Stimulated activated CD4-positive, alpha-beta T cell treated with anti-CD3 and anti-CD28 coated beads, Interleukin-4, amount 100 ng/mL, for 48 hours (primary cell): ENCODE measurements at regions not wholly inside any gene's neighbourhood (a gene's known extent, or its start where the extent isn't known, plus 50 kb on each side); places are given as distances from the start of the nearest gene placed in this dataset.
"Not testable (repeated sequence)": the region's sequence is repeated elsewhere in the genome, so short reads cannot be mapped to it uniquely, and the experiment has no call there.

Experiments
- DNase-seq, 2 donors: peaks; one replicate each; pipeline ENCODE4 v3.0.0-alpha.2; 2020; ENCODE audit warnings: low read depth in 2 of 2

DNA sequence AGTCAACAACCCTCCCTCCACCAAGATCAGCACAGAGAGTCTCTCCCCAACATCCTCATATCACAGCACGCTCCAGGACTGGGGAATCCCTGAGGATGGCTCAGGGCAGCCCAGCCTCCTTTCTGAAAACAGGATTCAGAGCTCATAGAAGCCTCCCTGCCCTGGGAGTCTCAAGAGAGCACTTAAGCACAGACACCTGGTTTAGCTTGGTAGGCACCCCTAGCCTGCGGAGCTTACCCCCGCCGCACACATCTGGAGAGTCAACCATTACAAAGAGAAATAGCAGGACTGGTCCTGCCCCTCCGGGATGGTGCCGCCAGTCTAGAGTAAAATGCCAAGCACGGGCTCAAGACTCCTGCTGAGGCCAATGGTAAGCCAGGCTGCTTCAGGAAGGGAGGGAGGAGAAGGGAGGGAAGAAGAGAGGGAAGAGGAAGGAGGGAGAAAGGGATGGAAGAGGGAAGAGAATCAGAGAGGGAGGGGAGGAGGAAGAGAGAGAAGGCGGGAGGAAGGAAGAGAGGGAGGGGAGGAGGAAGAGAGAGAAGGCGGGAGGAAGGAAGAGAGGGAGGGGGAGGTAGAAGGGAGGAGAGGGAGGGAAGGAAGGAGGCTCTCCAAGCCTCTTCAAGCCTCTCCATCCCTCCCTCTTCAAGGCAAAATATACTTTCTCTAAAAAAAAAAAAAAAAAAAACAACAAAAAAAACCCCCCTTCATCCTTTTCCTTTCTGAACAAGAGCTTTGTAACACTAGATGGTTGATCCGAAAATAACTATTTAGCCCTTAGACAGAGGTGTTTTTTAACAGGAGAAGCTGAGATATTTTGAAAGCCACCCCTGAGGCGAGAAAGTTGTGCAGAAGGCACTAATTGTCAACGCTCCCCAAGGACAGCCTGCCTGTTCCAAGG, 278.6 kb upstream of the TLE3 start:
- DNase-seq: no peak

DNA sequence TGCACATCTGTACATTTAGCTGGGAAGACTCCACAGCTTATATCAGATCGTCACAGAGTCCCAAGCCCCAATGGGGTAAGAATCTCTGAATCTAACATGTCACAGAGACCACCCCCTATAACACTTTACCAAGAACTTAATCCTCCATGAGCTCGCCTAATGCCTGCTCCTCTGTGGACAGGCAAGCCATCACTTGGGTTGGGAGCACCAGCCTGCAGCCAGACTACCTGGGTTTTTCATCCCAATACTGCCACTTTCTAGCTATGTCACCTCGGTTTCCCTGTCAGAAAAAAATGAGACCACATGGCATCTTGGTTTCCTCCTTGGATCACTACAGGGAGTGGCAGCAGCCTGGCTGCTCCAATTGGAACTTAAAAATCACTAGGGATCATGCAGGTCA, 277.9 kb upstream of the TLE3 start:
- DNase-seq: no peak

DNA sequence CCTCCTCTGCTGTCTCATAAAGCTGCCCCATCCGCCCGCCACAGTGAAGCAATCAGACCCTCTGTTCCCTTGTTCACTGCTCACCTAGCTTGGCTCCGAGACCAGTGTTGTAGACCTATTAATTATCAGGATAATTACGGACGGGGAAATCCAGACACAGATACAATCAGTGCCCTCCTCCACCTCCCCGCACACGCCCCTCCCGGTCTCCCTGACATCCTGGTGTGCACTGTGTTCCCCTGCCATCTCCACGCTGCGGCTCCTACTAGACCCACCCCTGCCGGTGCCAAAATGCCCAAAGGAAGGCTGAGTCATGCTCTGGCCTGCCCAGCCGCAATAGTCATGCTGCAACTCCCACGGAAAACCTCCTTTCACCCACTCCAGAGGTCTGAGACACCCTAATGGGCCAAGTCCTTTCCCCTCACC, 277.3 kb upstream of the TLE3 start:
- DNase-seq: no peak

DNA sequence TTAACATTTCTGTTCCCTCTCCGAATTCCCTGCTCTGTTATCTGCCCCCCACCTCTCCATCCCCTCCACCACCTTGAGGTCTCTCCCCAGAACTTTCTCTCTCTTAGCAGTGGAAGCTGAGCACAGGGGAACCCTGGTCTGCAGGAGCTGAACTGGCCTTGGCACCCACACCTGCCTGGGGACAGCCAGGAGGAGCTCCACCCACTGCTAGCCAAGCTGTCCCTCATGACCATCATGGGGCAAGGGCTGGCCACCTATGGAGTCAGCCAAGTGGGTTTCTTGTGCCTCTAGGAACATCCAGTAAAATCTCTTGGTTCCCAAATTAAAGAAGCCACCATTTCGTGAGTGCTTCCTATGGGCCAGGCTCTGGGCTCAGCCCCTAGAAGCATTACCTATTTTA, 276.4 kb upstream of the TLE3 start:
- no peak for DNase-seq

DNA sequence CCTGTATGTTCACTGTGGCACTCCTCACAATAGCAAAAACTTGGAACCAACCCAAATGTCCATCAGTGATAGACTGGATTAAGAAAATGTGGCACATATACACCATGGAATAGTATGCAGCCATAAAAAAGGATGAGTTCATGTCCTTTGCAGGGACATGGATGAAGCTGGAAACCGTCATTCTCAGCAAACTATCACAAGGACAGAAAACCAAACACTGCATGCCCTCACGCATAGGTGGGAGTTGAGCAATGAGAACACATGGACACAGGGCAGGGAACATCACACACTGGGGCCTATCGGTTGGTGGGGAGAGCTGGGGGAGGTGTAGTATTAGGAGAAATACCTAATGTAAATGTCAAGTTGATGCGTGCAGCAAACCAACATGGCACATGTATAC, 275.7 kb upstream of the TLE3 start:
- not testable (repeated sequence) for DNase-seq

DNA sequence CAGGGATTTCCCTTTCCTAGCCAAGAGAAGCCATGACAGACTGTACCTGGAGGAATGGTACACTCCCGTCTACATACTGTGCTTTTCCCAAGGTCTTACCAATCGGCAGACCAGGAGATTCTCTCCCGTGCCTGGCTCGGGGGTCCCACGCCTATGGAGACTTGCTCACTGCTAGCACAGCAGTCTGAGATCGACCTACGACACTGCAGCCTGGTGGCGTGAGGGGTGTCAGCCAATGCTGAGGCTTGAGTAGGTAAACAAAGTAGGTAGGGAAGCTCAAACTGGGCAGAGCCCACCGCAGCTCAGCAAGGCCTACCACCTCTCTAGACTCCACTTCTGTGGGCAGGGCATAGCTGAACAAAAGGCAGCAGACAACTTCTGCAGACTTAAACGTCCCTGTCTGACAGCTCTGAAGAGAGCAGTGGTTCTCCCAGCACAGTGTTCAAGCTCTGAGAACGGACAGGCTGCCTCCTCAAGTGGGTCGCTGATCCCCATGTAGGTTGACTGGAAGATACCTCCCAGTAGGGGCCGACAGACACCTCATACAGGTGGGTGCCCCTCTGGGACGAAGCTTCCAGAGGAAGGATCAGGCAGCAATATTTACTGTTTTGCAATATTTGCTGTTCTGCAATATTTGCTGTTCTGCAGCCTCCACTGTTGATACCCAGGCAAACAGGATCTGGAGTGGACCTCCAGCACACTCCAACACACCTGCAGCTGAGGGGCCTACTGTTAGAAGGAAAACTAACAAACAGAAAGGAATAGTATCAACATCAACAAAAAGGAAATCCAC, 270.4 kb upstream of the TLE3 start:
- DNase-seq: not testable (repeated sequence)

DNA sequence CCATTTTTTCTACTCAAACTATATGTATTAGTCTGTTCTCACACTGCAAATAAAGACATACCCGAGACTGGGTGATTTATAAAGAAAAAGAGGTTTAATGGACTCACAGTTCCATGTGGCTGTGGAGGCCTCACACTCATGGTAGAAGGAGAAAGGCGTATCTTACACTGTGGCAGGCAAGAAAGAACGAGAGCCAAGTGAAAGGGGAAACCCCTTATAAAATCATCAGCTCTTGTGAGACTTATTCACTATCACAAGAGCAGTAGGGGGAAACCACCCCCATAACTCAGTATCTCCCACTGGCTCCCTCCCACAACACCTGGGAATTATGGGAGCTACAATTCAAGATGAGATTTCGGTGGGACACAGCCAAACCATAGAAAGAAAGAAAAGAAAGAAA, 266.3 kb upstream of the TLE3 start:
- not testable (repeated sequence) for DNase-seq

DNA sequence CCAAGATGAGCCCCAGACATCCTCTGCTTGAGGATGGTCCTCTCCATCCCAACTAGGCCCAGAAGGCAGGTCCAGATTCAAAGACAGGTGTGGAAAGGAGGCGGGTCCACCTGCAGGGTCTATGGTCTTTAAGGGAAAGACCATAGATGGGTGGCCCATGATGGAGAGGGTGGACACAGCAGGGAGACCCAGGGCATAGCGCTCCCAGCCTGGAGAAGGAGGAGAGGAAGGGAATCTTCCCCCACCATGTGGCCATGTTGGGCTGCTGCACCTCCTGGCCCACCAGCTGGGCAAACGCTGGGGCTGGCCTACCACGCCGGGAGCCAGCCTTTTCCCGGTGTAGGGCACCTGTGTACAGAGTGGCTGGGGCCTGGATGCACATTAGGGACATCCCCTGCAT, 265.2 kb upstream of the TLE3 start:
- no peak for DNase-seq

DNA sequence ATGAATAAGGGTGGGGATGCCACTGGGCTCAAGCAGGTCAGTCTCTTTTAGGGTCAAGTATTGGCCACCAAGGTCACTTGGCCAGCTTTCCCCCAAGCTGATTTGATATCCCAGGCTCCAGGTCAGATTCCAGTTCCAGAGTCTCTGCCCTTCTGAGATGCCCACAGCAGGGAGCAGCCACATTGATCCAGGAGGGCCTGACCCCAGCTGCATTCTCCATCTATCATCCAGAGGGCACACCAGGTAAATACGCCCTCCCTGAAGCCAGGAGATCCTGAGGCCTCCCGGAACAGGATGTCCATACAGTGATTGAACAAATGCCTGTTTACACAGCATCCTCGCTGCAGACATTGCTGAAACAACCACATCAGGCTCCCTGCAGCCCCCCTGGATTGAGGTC, 264.6 kb upstream of the TLE3 start:
- DNase-seq: no peak

DNA sequence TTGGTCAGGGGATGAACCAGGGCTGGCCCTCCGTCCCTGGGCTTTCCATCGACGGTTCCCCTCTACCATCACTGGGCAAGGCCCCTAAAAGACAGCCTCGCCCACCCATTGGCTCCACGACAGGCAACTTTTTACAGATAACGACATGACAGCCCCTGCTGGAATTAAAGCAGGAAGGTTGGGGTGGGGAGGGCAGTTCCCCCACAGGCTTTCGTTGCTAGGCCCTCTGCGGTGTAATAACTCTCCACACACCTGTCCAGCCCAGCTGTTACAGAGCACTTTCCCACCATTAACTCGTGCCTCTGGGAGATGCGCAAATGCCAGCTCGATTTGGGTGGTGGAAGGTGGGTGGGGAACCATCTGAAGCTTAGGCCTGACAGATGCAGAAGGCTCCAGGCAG, 264.2 kb upstream of the TLE3 start:
- no peak for DNase-seq

DNA sequence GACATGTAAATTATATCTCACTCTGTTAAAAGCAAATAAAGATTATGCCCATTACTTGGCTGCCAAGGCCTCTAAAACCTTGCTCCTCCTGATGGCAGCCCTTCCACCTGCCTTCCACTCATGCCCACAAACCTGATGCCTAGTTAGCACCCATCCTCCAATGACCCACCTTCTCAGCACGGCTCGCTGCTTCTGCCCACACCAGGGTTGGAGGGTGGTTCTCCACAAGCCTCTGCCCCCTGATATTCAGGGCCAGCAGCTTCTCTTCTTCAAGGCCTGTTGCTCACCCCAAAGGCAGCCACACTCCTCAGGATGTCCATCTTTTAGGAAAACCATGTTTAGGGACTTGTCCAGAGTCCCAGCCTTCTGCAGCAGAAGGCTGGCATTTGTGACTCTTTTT, 263.4 kb upstream of the TLE3 start:
- DNase-seq: no peak

DNA sequence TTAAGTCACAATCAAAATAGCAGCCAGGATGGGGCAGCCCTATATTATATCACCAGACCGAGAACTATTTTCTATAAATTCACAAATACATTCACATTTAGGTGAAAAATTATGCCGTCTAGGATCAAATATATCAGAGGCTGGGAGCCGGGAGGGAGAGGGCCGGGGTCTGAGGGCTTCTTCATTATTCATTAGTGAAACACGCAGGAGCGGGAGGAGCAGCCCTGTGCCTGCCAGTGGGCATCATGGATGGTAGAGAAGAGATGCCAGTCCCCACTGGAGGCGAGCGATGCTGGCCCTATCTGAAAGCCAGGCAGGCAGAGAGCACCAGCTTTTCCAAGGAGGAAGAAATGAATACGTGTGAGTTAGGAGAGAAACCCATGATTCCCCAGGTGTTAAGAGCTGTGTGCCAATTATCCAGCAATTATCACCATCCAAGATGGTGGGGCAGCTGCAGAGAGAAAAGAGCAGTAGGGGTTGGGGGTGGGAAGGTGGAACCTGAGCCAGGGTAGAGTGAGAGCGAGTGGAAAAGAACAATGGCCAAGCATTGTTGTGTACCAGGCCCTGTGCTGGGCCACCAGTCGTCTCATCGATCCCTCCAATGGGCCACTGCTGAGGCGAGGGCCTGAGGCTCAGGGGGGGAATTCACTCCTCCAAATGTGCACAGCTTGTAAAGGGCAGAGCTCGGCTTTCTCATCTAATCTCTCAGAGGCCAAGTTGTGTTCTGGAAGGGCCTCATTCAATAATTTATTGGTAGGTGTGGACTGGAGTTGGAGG, 261.3 kb upstream of the TLE3 start:
- no peak for DNase-seq

DNA sequence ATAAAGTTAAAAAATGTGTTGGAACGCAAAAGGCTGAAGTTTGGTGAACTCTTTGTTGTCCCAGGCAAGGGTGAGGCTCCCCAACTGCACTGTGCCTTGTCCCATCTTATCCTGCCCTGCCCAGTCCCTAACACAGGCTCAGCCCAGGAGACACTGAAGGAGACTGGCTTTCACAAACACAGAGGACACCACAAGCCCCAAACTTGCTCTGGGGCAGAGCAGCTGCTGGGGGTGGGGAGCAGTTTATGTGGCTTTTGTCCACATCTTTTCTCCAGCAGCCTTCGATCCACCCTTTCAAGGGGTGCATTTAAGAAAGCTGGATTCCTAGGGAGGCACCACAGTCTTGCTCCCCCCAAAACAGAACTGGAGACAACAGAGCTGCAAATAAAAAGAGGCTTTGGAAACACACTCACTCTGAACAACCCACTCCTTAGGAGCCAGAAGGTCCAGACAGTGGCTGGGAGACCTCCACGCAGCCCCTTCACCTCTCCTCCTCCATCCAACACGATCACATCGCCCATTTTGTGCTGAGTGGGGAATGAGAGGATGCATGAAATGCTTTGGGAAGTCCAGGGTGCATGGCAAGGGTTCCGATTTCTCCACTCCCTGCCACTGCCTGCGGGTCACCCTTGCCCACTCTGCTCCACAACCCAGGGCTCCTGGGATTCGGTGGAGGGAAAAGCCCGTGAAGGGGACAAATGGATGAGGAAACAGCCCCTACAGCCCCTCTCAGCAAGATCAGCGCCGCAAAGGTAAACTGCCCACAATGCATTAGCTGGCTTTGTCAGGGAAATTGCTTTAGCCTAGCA, 260.5 kb upstream of the TLE3 start:
- no peak for DNase-seq

DNA sequence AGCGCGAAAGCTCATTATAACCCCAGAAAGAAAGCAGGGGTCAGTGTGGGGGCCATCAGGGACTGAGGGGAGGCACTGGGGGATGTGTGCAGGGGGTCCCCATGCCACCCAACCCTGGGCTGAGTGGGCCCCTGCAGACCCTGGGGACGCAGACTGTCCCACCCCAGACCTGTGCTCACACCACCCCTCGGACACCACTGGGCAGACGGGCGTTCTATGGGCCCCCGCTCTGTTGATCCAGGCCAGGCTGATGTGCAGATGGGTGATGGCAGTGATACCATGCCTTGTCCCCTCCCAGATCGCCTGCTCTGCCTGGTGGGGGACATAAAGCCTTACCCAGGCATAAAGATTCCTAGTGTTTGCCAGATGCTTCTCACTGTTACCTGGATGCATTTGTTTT, 259.7 kb upstream of the TLE3 start:
- DNase-seq: no peak

DNA sequence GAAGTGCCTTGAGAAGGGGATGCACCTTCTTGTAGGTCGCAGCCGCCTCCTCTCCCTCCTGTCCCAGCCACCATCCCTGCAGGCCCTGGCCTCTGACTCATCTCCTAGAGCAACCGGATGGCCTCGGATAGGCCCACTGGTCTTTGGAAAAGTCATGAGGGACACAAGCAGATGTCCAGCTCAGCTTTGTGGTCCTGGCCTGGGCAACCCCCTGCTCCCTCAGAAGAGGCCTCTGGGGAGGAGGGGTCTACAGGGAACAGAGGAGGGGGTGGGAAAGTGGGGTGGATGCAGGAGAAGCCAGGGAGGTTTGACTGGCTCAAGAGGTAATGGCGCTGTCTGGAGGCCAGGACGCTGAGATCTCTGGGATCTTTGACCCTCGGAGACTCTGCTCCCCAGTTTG, 259.2 kb upstream of the TLE3 start:
- no peak for DNase-seq

DNA sequence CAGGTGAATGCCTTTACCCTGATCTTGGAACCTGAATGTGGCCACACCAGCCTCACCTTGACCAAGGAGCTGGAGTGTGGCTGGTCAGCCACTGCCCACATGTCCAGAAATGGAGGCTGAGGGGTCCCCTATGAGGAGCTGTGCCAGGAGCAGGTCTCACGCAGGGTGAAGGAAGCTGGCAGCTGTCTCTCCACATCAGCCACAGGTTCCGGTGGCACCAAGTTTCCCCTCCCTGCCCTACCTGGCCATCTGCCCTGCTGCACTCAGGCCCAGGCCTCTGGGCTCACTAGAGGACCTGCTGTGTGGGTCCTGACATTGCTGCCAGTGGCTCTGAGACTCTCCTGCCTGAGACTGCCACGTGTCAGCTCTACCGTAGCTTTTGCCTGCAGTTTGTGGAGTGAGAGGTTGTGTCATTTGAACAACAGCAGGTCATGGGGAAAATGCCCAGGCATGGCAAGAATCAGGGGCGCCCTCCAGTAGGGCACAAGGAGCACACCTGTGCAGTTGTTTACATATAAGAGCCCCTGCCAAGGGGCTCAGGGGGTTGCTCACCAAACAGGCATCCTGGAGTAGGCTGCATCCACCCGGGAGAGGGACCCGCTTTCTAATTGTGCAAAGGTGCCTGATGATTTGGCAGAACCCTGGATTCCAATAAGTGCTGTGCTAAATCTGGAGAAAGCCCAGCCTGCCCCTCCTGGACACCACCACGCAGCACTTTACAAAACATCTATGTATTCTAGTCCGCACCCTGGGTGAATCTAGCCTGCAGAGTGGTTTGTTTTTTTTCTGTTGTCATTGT, 258.5 kb upstream of the TLE3 start:
- no peak for DNase-seq

DNA sequence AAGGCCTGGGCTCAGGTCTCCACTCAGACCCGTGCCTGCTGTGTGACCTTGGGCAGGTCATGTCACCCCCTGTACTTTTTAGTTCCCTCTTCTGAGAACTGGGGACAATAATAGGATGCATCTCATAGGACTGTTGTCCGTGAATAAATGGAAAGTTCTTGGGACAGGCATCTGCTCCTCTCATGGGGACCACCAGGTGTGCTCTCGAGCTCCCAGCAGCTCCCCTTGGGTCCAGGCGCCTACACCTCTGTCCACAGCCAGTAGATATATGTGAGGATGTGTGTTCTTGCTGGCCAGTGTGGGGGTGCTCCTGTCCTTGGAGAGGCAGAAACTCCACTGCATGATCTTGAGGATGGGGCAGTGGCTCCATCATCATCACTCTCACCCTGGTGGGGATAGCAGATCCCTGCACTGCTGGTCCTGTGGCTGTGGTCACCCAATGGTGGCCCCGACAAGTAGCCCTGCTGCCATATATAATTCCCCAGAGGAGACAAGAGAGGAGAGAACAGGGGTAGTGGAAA, 257.6 kb upstream of the TLE3 start:
- DNase-seq: no peak

DNA sequence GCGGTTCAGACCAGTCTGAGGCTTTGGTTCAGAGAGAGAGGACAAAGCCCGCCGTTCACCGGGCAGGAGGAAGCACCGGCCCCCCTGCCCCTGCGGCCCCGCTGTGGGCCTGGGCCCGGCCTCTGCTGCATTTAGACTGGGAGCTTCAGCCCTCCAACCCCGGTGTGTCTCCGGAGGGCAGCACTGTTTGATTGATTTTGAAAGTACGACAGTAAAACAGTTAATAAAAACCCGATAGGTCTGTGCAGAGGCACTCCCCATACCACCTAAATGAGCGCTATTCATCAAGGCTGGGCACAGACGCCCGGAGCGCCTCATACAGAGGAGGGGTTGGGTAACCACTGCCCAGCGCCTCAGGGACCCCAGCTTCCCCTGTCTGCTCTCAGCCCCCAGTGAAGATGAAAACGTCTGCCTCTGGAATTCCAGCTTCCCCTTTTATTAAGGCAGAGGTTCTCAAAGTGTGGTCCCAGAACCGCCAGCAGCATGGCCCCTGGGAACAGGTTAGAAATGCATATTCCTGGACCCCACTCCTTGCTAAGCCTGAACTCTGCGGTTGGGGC, 256.7 kb upstream of the TLE3 start:
- no peak for DNase-seq

DNA sequence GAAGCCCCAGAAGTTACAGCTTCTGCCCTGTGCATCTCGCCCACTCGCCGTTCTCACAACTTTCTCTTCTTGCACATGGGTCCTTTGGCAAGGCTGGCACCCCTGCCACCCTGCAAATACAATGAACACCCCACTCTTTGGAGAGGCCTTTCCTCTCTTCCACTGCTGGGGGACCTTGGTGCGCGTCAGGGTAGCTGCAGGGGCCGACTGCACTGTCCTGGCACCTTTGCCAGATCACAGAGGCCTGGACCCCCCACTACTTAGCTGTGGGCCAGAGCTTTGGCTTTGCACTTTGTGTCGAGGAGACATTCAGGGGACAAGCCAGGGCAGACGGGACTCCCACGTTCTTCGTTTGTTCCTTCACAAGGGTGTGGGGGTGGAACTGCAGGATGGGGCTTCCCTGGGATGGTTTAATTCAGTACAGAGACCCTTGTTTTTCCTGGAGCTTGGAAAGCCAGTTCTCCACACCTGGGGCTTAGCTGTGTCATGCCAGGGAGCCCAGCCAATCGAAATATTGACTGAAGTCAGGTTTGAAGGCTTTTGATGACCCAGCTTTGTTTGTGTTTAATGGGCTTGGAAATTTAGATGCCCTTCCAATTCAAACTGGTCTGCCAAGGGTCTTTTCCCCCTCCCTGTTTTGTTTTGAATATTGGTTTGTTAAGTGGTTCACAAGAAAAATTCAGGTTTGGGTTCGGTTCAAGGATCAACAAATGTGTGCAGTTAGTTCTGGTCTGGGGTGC, 256.1 kb upstream of the TLE3 start:
- DNase-seq: no peak
